NCI-H2196 treated with DMSO at 0.1 percent for 48 hours (cell line): ENCODE measurements at regions not wholly inside any gene's neighbourhood (a gene's known extent, or its start where the extent isn't known, plus 50 kb on each side); places are given as distances from the start of the nearest gene placed in this dataset.
"Not testable (repeated sequence)": the region's sequence is repeated elsewhere in the genome, so short reads cannot be mapped to it uniquely, and the experiment has no call there.

Source experiments
- DNase-seq: peaks from one replicate; lab custom pipeline; 2025; ENCODE audit not compliant: unreplicated experiment; lab: John Stamatoyannopoulos, UW

DNA sequence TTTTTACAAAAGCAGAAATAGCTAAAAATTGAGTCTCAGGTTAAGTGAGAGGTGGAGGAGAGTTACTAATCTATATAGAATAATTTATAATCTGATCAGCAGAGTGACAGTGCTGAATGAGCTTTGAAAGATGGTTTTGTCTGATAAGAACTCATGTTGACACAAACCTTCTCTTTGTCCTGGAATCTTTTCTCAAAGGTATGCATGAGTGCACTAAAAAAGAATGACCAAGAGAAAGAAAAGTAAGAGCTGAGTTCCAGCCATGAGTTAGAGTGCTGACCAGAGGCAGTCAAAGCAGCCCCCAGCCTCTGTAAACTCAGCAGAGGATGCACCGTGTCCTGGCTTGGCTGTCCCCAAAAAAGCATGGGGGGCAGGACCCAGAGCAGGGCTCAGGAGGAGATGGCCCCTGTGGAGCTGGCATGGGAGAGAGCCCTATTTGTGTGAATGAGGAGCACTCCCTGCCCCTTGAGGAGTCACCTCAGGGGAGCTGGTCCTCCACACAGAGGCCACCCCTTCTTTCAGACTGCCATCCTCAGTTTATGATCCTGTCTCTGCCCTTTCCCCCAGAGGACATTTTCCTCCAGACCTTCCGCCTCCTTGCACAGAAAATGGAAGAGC lies 129.8 kb downstream of the SEC23A start:
- DNase-seq: no peak

DNA sequence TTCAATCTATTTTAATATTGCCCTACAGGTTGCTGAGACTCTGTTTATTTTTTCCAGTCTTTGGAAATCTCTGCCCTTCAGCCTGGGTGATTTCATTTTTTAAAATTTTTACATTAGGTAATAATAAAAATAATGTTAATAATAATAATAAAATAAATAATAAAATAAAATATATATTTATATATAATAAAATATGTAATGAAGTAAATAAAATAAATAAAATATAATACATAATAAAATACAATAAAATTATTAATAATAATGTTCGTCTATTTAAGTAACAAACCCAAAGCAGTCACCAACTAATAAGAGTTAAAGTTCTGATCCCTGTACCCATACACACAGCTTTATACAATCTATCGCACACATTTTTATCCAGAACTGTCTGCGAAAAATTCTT lies 130.5 kb downstream of the SEC23A start:
- no peak for DNase-seq

DNA sequence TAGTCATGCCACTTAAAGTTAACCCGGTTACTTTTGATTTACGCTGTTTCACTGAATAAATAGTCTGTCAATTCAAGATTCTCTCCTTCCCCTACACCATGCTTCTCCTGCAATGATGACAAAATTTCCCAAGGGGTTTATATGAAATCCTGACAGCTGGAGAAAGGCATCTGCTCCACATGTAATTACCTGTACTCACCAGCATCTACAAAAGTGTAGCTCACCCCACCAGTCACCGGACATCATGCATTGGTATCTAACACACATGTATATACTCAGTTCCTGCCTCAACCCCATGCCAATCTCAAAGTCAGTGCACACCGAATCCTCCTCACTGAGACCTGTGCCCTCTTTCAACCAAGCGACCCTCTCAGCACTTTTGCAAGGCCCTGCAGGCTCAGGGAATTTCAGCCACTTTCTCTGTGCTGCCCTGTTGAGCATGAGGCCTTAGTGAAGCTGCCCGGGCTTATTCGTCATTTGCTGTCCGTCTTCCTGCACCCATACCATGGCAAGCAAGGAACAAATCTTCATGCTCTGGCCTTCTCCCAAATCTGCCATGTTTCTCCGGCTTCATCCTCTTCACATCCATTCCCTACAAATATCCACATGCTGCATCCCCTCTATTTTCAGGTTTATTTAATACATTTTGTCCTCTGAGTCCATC lies 131.6 kb downstream of the SEC23A start:
- DNase-seq: no peak

DNA sequence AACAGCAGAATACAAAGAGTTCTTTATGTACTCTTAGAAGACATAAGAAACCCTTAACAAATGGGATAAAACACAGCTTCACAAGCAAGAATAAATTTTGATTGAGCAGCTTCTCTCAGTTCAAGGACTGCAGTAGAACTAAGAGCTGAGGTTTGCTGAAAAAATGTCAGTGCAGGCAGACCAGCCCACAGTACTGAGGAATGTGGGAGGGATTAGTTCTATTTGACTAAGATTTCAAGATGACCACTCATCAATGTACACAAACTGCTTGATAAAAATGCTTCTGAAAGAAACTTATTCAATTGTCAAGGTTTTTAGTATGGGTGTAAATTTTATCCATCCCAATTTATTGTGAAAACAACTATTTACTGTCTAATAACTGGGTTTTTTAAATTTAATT lies 138.4 kb downstream of the SEC23A start:
- no peak for DNase-seq

DNA sequence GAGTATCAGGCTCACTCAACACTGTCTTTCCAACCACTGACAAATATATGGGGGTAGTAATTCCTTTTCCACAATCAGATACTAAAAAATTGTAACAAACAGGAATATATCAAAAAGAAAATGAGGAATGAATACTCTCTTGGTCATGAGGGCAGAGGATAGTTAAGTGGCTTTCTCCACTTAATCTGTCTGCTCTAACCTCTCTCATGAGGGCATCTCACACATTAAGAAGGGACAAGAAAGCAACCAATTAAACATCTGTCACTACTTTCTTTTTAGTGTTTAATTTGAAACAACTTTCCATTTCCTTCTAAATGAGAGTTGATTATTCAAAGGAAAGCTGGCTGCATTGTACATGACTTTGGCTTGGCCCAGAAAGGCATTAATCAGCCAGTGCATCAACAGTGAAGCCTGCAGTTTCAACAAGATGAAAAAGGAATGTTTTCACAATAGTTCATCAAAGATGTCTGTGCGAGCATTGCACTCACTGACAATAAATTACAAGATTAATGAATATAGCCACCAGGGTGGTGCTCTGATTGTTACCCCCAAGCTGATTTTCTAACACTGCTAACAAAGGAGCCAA lies 142.0 kb downstream of the SEC23A start:
- DNase-seq: no peak

DNA sequence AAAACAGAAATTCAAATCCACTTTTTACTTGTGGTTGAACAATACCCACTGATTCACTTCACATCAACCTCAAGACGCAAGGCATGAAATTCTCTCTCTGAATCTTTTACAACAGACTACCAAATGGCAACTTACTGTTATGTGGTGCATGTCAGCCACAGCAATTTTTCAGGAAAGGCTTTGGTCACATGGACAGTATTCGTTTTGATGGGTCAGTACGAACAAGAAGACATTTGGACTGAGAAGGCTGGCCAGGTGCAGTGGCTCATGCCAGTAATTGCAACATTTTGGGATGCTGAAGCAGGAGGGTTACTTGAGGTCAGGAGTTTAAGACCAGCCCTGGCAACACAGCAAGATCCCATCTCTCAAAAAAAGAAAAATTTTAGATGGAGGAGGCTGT lies 144.0 kb downstream of the SEC23A start:
- no peak for DNase-seq

DNA sequence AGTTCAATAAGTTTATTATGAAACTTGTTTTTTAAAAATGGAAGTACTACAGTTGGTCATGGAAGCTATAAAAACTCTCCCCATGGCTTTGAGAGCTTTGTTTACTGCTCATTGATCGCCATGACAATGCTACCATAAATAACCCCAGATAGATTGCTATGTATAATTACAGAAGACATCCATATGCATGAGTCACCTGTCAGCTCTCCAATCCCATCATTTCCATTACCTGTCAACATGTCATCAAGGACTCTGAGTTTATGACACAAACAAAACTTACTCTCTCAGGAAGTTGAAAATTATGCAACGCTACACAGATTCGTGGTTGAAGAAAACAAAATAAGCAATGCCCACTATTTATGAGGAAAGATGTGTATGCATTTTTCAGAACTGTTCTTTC lies 144.4 kb downstream of the SEC23A start:
- DNase-seq: no peak

DNA sequence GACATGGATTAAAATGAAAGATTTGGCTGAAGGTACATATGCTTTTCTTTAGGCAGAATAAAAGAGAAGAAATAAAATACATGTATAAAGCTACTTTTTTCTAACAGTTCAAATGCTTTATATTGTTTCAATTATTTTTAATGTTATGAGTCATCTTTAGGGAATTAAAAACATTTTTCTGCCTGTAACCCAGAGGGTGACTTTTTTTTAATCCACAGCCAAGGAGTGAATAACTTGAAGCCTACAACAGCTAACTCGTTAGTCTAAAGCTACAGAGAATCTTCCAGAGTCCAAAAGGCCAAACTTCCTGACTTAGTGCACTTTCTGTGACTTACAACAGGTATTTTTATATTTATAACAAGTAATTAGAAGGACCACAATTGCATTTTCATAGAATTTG lies 151.6 kb downstream of the SEC23A start:
- no peak for DNase-seq

DNA sequence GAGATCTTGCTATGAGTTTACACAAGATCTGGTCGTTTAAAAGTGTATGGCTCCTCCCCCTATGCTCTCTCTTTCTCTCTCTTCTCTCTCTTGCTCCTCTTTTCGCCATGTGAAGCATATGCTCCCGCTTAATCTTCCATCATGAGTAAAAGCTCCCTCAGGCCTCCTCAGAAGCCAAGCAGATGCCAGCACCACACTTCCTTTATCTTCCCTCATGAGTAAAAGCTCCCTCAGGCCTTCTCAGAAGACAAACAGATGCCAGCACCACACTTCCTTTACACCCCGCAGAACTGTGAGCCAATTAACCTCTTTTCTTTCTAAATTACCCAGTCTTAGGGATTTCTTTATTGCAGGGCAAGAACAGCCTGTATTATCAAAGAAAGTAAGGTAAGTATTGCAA lies 152.4 kb downstream of the SEC23A start:
- no peak for DNase-seq

DNA sequence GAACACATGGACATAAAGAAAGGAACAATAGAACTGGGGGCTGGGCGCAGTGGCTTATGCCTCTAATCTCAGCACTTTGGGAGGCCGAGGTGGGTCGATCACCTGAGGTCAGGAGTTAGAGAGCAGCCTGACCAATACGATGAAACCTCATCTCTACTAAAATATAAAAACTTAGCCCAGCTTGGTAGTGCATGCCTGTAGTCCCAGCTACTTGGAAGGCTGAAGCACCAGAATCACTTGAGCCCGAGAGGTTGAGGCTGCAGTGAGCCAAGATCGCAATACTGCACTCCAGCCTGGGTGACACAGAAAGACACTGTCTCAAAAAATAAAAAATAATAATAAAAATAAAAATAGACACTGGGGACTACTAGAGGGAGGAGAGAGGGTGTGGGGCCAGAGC lies 154.5 kb downstream of the SEC23A start:
- DNase-seq: no peak

DNA sequence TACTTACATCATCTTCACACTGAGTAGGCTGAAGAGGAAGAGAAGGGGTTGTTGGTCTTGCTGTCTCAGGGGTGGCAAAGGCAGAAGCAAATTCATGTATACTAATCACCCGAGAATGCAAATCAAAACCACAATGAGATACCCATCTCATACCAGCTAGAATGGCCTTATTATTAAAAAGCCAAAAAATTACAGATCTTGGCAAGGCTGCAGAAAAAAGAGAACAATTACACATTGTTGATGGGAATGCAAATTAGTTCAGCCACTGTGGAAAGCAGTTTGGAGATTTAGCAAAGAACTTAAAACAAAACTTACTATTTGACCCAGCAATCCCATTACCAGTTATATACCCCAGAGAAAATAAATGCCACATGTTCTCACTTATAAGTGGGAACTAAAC lies 154.9 kb downstream of the SEC23A start:
- DNase-seq: no peak

DNA sequence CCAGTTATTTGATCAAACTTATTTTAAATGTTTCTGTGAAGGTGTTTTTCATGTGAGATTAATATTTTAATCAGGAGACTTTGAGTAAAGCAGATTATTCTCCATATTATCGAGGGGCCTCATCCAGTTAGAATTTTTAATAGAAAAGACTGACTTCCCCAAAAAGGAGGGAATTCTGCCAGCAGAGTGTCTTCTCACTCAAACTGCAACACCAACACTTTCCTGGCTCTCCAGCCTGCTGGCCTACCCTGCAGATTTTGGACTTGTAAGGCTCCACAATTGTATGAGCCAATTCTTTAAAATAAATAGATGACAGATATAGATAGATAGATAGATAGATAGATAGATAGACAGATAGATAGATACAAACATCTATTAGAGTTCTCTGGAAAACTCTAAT lies 155.7 kb downstream of the SEC23A start:
- DNase-seq: no peak

DNA sequence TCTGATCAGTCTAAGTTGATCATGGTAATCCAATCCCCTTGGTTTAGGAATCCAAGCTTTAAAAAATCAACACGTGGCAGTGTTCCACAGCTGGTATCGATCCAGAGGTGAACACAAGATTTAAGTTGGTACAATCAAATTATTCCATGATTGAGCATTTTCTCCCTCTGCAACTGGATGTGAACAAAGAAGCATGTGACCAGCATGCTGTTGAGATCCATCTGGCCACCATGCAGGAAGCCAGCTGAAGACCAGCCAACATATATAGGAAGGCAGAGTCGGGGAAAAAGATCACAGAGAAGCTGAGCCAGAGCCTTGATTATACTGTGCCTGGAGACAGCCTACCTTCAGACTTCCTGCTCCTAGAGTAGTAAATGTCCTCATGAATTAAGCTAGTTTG lies 158.3 kb downstream of the SEC23A start:
- DNase-seq: no peak

DNA sequence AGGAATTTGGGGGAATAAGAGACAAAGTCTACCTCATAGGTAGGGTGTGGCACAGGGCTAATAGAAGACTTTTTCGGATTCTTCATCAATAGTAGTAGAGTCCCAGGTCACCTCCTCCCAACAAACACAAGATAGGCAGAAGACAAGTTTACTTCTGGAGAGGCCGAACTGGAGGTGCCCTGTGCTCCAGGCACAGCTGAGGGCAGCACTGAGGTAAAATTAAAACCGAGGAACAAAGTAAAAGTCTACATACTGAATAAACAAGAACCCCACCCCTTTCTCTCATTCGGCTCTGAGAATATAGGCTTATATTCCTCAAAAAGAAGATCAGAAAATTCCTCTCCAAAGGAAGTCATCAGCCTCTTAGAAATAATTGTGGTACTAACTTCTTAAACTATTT lies 161.5 kb downstream of the SEC23A start:
- DNase-seq: no peak

DNA sequence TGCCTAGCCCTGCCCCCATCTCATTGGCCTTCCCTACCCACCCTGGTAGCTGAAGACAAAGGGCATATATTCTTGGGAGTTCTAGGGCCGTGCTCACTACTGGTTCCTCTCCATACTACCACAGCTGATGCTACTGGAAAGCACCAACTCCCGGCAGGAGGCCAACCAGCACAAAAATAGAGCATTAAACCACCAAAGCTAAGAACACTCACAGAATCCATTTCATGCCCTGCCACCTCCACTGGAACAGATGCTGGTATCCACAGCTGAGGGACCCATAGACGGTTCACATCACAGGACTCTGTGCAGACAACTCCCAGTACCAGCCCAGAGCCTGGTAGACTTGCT lies 170.4 kb downstream of the SEC23A start:
- not testable (repeated sequence) for DNase-seq

DNA sequence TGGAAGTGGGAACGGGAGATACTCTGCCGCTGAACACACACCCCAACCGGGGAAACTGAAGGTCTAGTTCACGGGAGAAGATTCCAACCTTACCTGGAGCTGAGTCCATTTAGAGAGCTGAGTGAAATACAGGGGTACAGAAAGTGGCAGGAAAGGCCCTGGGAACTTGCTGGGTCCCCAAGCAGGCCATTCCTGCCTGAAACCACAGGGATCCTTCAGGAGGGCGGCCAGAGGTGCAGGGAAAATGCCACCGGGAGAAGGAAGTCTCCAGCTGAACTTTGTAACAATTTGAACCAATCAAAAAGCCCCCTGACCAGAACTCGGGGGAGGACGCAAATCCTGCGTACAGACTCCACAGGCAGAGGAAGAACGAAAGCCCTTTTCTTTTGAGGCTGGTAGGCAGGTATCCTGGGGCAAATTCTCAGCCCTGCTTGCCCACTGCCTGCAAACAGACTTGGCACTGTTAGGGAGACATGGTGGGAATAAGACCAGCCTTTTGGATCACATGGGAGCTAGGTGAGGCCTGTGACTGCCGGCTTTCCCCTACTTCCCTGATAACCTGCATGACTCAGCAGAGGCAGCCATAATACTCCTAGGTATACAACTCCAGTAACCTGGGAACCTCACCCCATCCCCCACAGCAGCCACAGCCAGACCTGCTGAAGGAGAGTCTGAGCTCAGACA lies 170.9 kb downstream of the SEC23A start:
- DNase-seq: no peak

DNA sequence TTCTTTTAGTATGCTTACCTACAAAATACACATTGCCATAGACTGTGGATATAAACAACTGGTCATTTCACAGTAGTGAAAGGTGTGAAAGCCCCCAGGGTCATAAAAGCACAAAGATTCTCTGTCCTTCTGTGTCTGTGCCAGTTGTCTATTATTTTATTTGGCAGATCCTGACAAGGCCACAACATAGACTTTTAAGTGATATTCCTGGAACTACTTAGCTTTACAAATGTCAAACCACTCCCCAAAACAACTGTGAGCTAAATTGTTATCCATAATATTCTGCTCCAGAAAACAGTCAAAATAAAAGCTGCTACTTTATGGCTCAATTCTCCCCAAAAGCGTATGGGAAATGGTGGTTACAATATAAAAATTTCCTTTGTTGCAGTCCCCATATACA lies 172.1 kb downstream of the SEC23A start:
- no peak for DNase-seq

DNA sequence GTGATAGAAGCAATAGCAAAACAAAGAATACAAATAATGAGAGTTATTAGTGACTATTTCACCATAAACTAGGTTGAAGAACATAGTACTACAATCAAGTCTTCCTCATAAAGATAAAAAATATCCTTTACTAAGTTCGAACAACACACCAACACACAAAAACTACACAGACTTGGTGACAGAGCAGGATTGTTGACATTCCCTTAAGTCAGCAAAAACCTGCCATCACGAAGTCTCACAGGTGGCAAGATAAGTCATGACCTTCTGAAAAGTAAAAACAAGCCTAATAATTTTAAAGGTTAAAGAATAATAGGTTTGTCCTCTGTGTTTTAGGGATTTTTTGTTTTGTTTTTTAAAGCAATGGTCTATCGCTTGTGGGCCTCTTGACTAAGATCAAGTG lies 173.0 kb downstream of the SEC23A start:
- no peak for DNase-seq

DNA sequence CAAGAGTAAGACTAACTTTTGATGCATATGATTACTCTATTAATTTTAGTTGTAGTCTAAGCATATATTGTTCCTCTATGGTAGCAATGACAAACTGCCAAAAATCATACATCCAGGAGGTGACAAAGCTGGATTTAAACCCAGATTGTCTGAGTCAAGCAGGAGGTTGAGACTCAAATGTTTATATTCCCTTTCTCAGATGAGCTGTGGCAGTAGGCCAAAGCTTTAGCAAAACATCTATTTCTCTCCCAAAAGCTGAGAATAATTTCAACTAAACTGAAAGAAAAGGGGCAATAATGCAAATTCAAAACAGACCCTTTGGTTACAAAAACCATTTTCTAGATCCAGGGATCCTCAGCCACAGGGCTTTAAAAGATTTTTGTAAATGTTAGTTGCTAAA lies 173.6 kb downstream of the SEC23A start:
- DNase-seq: no peak

DNA sequence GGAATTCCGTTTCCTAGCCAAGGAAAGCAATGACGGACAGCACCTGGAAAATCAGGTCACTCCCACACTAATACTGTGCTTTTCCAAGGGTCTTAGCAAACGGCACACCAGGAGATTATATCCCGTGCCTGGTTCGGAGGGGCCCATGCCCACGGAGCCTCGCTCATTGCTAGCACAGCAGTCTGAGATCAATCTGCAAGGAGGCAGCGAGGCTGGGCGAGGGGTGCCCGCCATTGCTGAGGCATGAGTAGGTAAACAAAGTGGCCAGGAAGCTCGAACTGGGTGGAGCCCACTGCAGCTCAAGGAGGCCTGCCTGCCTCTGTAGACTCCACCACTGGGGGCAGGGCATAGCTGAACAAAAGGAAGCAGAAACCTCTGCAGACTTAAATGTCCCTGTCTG lies 181.1 kb downstream of the SEC23A start:
- not testable (repeated sequence) for DNase-seq

DNA sequence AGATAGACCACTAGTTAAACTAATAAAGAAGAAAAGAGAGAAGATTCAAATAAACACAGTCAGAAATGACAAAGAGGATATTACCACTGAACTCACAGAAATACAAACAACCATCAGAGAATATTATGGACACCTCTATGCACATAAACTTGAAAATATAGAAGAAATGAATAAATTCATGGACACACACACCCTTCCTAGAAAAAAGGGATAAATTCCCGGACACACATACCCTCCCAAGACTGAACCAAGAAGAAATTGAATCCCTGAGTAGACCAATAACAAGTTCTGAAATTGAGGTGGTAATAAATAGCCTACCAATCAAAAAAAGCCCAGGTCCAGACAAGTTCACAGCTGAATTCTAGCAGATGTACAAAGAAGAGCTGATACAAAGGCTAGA lies 187.9 kb downstream of the SEC23A start:
- DNase-seq: no peak

DNA sequence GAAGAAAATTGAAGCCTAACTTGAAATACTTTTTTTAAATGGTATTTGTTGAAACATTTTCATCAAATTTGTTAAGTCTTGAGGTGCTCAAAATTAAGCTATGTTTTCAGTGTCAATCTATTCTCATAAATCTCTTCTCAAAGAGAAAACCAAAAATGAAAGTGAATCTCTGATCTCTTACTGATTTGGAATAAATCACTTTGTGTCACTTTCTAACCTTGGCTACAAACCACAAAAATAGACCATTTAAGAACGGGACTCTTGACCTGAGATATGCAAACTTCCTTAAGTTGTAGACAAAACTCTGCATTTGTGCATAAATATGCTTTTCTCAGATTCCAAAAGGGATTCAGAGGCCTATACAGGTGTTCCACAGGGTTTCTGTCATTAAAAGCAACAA lies 192.9 kb downstream of the SEC23A start:
- DNase-seq: no peak
